IMR-90 (cell line): ENCODE measurements at regions not wholly inside any gene's neighbourhood (a gene's known extent, or its start where the extent isn't known, plus 50 kb on each side); places are given as distances from the start of the nearest gene placed in this dataset.

Experiments used
- ATAC-seq: fragments of 200-7000 bp; cut with Tn5 transposase; 2 replicates; pipeline ENCODE4 v1.9.1; 2020; ENCODE audit warnings: low read depth, mild to moderate bottlenecking, moderate library complexity
- BruUV-seq: library from RNA; stranded (reverse); fragments of 400-500 nt; replicated peaks from 2 replicates; lab custom pipeline; 2021; lab: Mats Ljungman, UMichigan
- CTCF ChIA-PET: fragments of 300-600 bp; formaldehyde crosslinking; extraction: SDS; loops from one replicate; lab custom pipeline; 2021; ENCODE audit warnings: antibody characterized with exemption; lab: Yijun Ruan, JAX
- POLR2A ChIA-PET: fragments of 300-600 bp; sonication (Branson Sonifier 250); formaldehyde crosslinking; loops from one replicate; lab custom pipeline; 2022; ENCODE audit warnings: antibody characterized with exemption; ENCODE audit not compliant: unreplicated experiment; lab: Charles Lee
- DNase-seq: peaks from one replicate; pipeline ENCODE4 v3.0.0; 2013
- H2AFZ ChIP-seq: replicated peaks from 2 replicates; pipeline ENCODE3; 2013; ENCODE audit warnings: low read length, mild to moderate bottlenecking; ENCODE audit not compliant: poor library complexity
- H2AK5ac ChIP-seq: 2 replicates; pipeline ENCODE4 v1.6.1; 2013; ENCODE audit warnings: low read depth, low read length, inconsistent platforms
- H2AK9ac ChIP-seq: replicated peaks from 2 replicates; pipeline ENCODE3; 2013; ENCODE audit warnings: mild to moderate bottlenecking, low read depth, low read length, moderate library complexity; ENCODE audit not compliant: poor library complexity
- H2BK120ac ChIP-seq: 2 replicates; pipeline ENCODE4 v1.6.1; 2013; ENCODE audit warnings: low read depth, low read length, inconsistent platforms
- H2BK15ac ChIP-seq: 3 replicates; pipeline ENCODE4 v1.6.1; 2013; ENCODE audit warnings: low read depth, low read length, inconsistent platforms
- H2BK20ac ChIP-seq: 2 replicates; pipeline ENCODE4 v1.6.1; 2013; ENCODE audit warnings: low read depth, mild to moderate bottlenecking, inconsistent platforms, low read length, moderate library complexity
- H2BK5ac ChIP-seq: 2 replicates; pipeline ENCODE4 v1.6.1; 2013; ENCODE audit warnings: mild to moderate bottlenecking, low read depth, low read length, inconsistent platforms; ENCODE audit not compliant: poor library complexity, severe bottlenecking
- H3K14ac ChIP-seq: replicated peaks from 2 replicates; pipeline ENCODE4 v1.6.1; 2013; ENCODE audit warnings: low read depth, low read length, inconsistent platforms
- H3K18ac ChIP-seq: 2 replicates; pipeline ENCODE4 v1.6.1; 2013; ENCODE audit warnings: low read depth, low read length, control low read depth
- H3K23ac ChIP-seq: 2 replicates; pipeline ENCODE4 v1.6.1; 2013; ENCODE audit warnings: low read depth, low read length, inconsistent platforms
- H3K27ac ChIP-seq: 2 replicates; pipeline ENCODE4 v1.5.1; 2013; ENCODE audit warnings: mild to moderate bottlenecking, control low read depth, low read length; ENCODE audit not compliant: insufficient read depth
- H3K27me3 ChIP-seq: 2 replicates; pipeline ENCODE4 v1.6.1; 2013; ENCODE audit warnings: low read length; ENCODE audit not compliant: control insufficient read depth, insufficient read depth
- H3K36me3 ChIP-seq: 2 replicates; pipeline ENCODE4 v1.6.1; 2013; ENCODE audit warnings: low read length, mixed read lengths; ENCODE audit not compliant: control insufficient read depth, insufficient read depth
- H3K4ac ChIP-seq: 2 replicates; pipeline ENCODE4 v1.6.1; 2013; ENCODE audit warnings: low read depth, low read length, inconsistent platforms
- H3K4me1 ChIP-seq: 2 replicates; pipeline ENCODE4 v1.6.1; 2013; ENCODE audit warnings: low read length, mixed read lengths; ENCODE audit not compliant: control insufficient read depth, insufficient read depth
- H3K4me2 ChIP-seq: 2 replicates; pipeline ENCODE4 v1.6.1; 2013; ENCODE audit warnings: low read depth, mild to moderate bottlenecking, control low read depth, low read length, moderate library complexity
- H3K4me3 ChIP-seq: 2 replicates; pipeline ENCODE4 v1.5.1; 2013; ENCODE audit warnings: low read depth, mild to moderate bottlenecking, control low read depth, low read length, moderate library complexity; ENCODE audit not compliant: insufficient read depth
- H3K56ac ChIP-seq: 2 replicates; pipeline ENCODE4 v1.6.1; 2013; ENCODE audit warnings: low read length, inconsistent platforms; ENCODE audit not compliant: insufficient read depth; ENCODE audit errors: extremely low read depth
- H3K79me1 ChIP-seq, 2 experiments: 2 replicates each; pipeline ENCODE4 v1.6.1; 2013; ENCODE audit warnings: low read length in 2 of 2, inconsistent platforms in 1 of 2, low read depth in 1 of 2
- H3K9ac ChIP-seq: 2 replicates; pipeline ENCODE4 v1.6.1; 2013; ENCODE audit warnings: low read depth, low read length, control low read depth
- H3K9me1 ChIP-seq: 2 replicates; pipeline ENCODE4 v1.6.1; 2013; ENCODE audit warnings: low read length, inconsistent platforms; ENCODE audit not compliant: insufficient read depth
- H3K9me3 ChIP-seq: 2 replicates; pipeline ENCODE4 v1.6.1; 2013; ENCODE audit warnings: low read length; ENCODE audit not compliant: control insufficient read depth, insufficient read depth
- H4K20me1 ChIP-seq: 2 replicates; pipeline ENCODE4 v1.6.1; 2013; ENCODE audit warnings: low read length, inconsistent platforms; ENCODE audit not compliant: insufficient read depth
- H4K5ac ChIP-seq: 2 replicates; pipeline ENCODE4 v1.6.1; 2013; ENCODE audit warnings: mild to moderate bottlenecking, low read depth, low read length, control low read depth
- H4K8ac ChIP-seq, 2 experiments: 2 replicates each; pipeline ENCODE4 v1.6.1; 2013; ENCODE audit warnings: low read depth in 2 of 2, low read length in 2 of 2, control low read depth in 1 of 2, inconsistent platforms in 1 of 2
- H4K91ac ChIP-seq: 2 replicates; pipeline ENCODE4 v1.6.1; 2013; ENCODE audit warnings: low read depth, low read length, inconsistent platforms; ENCODE audit not compliant: insufficient read depth
- BHLHE40 ChIP-seq: fragments of 150-350 bp; IDR thresholded peaks from 2 replicates; pipeline ENCODE4 v1.6.1; 2016; ENCODE audit warnings: mild to moderate bottlenecking, low read depth, low read length
- CEBPB ChIP-seq: IDR thresholded peaks from 2 replicates; pipeline ENCODE4 v1.6.1; 2012; ENCODE audit warnings: low read depth, low read length, improper control_type of control experiment
- CHD1 ChIP-seq: IDR thresholded peaks from 2 replicates; pipeline ENCODE4 v1.6.1; 2012; ENCODE audit warnings: low read depth, low read length, improper control_type of control experiment
- ELK1 ChIP-seq: fragments of 150-350 bp; IDR thresholded peaks from 2 replicates; pipeline ENCODE4 v1.6.1; 2016; ENCODE audit warnings: low read depth, mild to moderate bottlenecking, low read length, moderate library complexity, borderline replicate concordance
- FOS ChIP-seq: fragments of 150-350 bp; IDR thresholded peaks from 2 replicates; pipeline ENCODE4 v1.6.1; 2016; ENCODE audit warnings: low read depth, low read length
- MAFK ChIP-seq: IDR thresholded peaks from 2 replicates; pipeline ENCODE4 v1.6.1; 2012; ENCODE audit warnings: low read depth, low read length, improper control_type of control experiment
- MAZ ChIP-seq: IDR thresholded peaks from 2 replicates; pipeline ENCODE4 v1.6.1; 2012; ENCODE audit warnings: low read depth, mild to moderate bottlenecking, low read length, improper control_type of control experiment, moderate library complexity, borderline replicate concordance
- MXI1 ChIP-seq: IDR thresholded peaks from 2 replicates; pipeline ENCODE4 v1.6.1; 2012; ENCODE audit warnings: low read depth, mild to moderate bottlenecking, low read length, moderate library complexity, borderline replicate concordance
- NFE2L2 ChIP-seq: fragments of 150-350 bp; IDR thresholded peaks from 2 replicates; pipeline ENCODE4 v1.6.1; 2016; ENCODE audit warnings: low read depth, mild to moderate bottlenecking, low read length
- POLR2A ChIP-seq: IDR thresholded peaks from 2 replicates; pipeline ENCODE4 v1.6.1; 2012; ENCODE audit warnings: mild to moderate bottlenecking, low read depth, low read length
- RAD21 ChIP-seq: IDR thresholded peaks from 2 replicates; pipeline ENCODE4 v1.6.1; 2012; ENCODE audit warnings: low read length, improper control_type of control experiment
- RCOR1 ChIP-seq: IDR thresholded peaks from 2 replicates; pipeline ENCODE4 v1.6.1; 2012; ENCODE audit warnings: mild to moderate bottlenecking, low read length, improper control_type of control experiment; ENCODE audit not compliant: insufficient replicate concordance
- RFX5 ChIP-seq: IDR thresholded peaks from 2 replicates; pipeline ENCODE4 v1.8.0; 2012; ENCODE audit warnings: low read depth, mild to moderate bottlenecking, low read length, moderate library complexity
- SMC3 ChIP-seq: fragments of 150-350 bp; IDR thresholded peaks from 2 replicates; pipeline ENCODE4 v1.6.1; 2016; ENCODE audit warnings: low read depth, mild to moderate bottlenecking, antibody characterized with exemption, low read length, moderate library complexity
- dilution Hi-C: fragments of 300-500 bp; cut with HindIII; formaldehyde crosslinking; loops from one replicate; pipeline ENCODE4 v1.14.3; 2018; ENCODE audit warnings: low sequenced_read_pairs; ENCODE audit not compliant: unreplicated experiment
- in situ Hi-C: fragments of 300-500 bp; cut with MboI; formaldehyde crosslinking; loops from 3 replicates; pipeline ENCODE4 v1.14.3; 2019; ENCODE audit warnings: low sequenced_read_pairs, inconsistent platforms, mixed read lengths
- intact Hi-C: fragments of 100-400 bp; cut with micrococcal nuclease; formaldehyde crosslinking; loops from 2 replicates; pipeline ENCODE4 v1.10.0; 2022
- TF ChIP-seq, protein P1 (sequence below): fragments of 150-350 bp; IDR thresholded peaks from 2 replicates; pipeline ENCODE4 v1.6.1; 2017; ENCODE audit warnings: mild to moderate bottlenecking, antibody characterized with exemption, low read length, low read depth
- TF ChIP-seq, protein P2 (sequence below): conservative IDR thresholded peaks from 2 replicates; pipeline ENCODE4 v1.5.1; 2012; ENCODE audit warnings: mild to moderate bottlenecking, low read depth, low read length, improper control_type of control experiment

GRCh38 chr12:76628745-76629144, 69.2 kb upstream of the OSBPL8 start:
- no peak overlapping the region for H2BK120ac ChIP-seq
- H3K4me2 ChIP-seq: no peak overlapping the region
- no peak overlapping the region for H3K27ac ChIP-seq
- no peak overlapping the region for H3K14ac ChIP-seq
- H2BK20ac ChIP-seq: no peak overlapping the region
- ATAC-seq (no peak), DNase-seq (no peak)
- no peak overlapping the region for H3K23ac ChIP-seq
- no peak overlapping the region for H3K18ac ChIP-seq
- no peak overlapping the region for H2AFZ ChIP-seq
- TF ChIP-seq RCOR1: no peak
- no peak for TF ChIP-seq NFE2L2
- TF ChIP-seq MAZ: no peak
- no peak for TF ChIP-seq BHLHE40
- TF ChIP-seq SMC3: no peak
- TF ChIP-seq CHD1: no peak
- TF ChIP-seq MAFK: no peak
- no peak for TF ChIP-seq POLR2A
- TF ChIP-seq, protein P1, sequence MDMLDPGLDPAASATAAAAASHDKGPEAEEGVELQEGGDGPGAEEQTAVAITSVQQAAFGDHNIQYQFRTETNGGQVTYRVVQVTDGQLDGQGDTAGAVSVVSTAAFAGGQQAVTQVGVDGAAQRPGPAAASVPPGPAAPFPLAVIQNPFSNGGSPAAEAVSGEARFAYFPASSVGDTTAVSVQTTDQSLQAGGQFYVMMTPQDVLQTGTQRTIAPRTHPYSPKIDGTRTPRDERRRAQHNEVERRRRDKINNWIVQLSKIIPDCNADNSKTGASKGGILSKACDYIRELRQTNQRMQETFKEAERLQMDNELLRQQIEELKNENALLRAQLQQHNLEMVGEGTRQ: no peak
- no peak for TF ChIP-seq RFX5
- no peak for TF ChIP-seq MXI1
- TF ChIP-seq, protein P2, sequence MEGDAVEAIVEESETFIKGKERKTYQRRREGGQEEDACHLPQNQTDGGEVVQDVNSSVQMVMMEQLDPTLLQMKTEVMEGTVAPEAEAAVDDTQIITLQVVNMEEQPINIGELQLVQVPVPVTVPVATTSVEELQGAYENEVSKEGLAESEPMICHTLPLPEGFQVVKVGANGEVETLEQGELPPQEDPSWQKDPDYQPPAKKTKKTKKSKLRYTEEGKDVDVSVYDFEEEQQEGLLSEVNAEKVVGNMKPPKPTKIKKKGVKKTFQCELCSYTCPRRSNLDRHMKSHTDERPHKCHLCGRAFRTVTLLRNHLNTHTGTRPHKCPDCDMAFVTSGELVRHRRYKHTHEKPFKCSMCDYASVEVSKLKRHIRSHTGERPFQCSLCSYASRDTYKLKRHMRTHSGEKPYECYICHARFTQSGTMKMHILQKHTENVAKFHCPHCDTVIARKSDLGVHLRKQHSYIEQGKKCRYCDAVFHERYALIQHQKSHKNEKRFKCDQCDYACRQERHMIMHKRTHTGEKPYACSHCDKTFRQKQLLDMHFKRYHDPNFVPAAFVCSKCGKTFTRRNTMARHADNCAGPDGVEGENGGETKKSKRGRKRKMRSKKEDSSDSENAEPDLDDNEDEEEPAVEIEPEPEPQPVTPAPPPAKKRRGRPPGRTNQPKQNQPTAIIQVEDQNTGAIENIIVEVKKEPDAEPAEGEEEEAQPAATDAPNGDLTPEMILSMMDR: no peak
- TF ChIP-seq RAD21: no peak
- no peak for TF ChIP-seq FOS
- no peak for TF ChIP-seq CEBPB
- TF ChIP-seq ELK1: no peak
- ChIA-PET CTCF (interaction anchor here (1.1 to 1.8 kb wide), 2 partner anchors 9 to 159 kb away, joined by 3 to 5 read pairs; no protein-coding TSS in a partner anchor), POLR2A (interaction anchor here (0.6 kb wide), 1 partner anchor 78 kb away, joined by 3 read pairs; no protein-coding TSS in a partner anchor)
- H3K9me1 ChIP-seq: 0 out of 2 replicates have a peak, but pooled peaks cover 4% of the 10 kb centered on the region
- H4K8ac ChIP-seq: no peak overlapping the region
- no peak overlapping the region for H3K4me3 ChIP-seq
- no peak overlapping the region for H2AK9ac ChIP-seq
- no peak overlapping the region for H4K5ac ChIP-seq
- H3K9me3 ChIP-seq: no peaks in the 10 kb centered on the region
- H4K20me1 ChIP-seq: no peaks in the 10 kb centered on the region
- in situ Hi-C loops (no loop called here), dilution Hi-C loops (no loop called here), intact Hi-C loops (no loop called here)
- no peaks in the 10 kb centered on the region for H3K79me1 ChIP-seq
- no peaks in the 10 kb centered on the region for H3K27me3 ChIP-seq
- H2BK15ac ChIP-seq: no peak overlapping the region
- H3K4me1 ChIP-seq: peaks cover 5% of the 10 kb centered on the region; the same call in 1 of the 2 replicates
- no peak overlapping the region for H3K56ac ChIP-seq
- H3K36me3 ChIP-seq: no peaks in the 10 kb centered on the region
- H2BK5ac ChIP-seq: no peak overlapping the region
- no peak overlapping the region for H2AK5ac ChIP-seq
- H3K9ac ChIP-seq: no peak overlapping the region
- no peak overlapping the region for H4K91ac ChIP-seq
- BruUV-seq: no TSS peak
- no peak overlapping the region for H3K4ac ChIP-seq
